ENCODE measurements at regions not wholly inside any gene's neighbourhood (a gene's known extent, or its start where the extent isn't known, plus 50 kb on each side); places are given as distances from the start of the nearest gene placed in this dataset.

DNA sequence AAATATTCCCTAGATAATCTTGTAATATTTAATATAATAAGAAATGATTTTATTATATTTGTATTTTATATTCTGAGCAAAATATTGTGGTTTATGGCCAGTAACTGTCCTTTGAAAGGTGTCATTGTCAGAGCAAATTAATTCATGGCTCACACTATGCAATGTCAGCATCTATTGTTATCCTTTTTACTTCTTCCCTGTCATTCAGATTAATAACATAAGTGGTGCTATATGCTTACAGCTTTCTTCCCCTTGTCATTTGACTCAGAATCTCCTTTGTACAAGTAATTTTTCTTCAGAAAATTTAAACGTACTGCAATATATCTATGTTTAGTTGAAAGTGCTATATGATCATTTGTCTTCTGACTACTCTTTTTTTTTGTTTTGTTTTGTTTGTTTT lies 1738.2 kb upstream of the MIR17HG start:
- no peak for ATAC-seq (ENCODE audit: insufficient number of reproducible peaks, low FRiP score, low read depth)

DNA sequence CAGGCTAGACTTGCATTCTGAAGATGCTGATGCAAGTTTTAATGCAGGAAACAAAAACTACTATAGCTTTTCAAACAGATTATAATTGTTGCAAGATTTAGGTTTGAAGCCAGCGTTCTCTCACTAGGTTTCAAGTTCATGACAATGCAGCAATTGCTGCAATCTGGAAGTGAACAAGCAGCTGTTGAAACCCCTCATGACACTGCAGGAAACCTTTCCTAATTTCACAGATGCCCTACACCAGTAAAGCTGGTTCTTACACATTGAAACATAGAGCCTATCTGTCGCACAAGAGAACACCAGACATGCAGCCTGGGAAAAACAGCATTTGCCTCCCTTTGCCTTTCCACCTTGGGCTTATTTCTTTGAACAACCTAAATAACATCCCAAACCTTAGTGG lies 1737.2 kb upstream of the MIR17HG start:
- no peaks in the 10 kb centered on the region for H3K4me1 ChIP-seq (ENCODE audit: control insufficient read depth in 1 of 2, low read depth in 2 of 2)
- DNase-seq (ENCODE audit: low spot score): no peak
- TF ChIP-seq, protein P1, sequence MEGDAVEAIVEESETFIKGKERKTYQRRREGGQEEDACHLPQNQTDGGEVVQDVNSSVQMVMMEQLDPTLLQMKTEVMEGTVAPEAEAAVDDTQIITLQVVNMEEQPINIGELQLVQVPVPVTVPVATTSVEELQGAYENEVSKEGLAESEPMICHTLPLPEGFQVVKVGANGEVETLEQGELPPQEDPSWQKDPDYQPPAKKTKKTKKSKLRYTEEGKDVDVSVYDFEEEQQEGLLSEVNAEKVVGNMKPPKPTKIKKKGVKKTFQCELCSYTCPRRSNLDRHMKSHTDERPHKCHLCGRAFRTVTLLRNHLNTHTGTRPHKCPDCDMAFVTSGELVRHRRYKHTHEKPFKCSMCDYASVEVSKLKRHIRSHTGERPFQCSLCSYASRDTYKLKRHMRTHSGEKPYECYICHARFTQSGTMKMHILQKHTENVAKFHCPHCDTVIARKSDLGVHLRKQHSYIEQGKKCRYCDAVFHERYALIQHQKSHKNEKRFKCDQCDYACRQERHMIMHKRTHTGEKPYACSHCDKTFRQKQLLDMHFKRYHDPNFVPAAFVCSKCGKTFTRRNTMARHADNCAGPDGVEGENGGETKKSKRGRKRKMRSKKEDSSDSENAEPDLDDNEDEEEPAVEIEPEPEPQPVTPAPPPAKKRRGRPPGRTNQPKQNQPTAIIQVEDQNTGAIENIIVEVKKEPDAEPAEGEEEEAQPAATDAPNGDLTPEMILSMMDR (IDR thresholded peaks at IDR 0.05): no peak
- H3K27ac ChIP-seq: no peak overlapping the region
- no peaks in the 10 kb centered on the region for H3K27me3 ChIP-seq (replicated peaks; ENCODE audit: insufficient read depth)
- no peak overlapping the region for H3K4me3 ChIP-seq
- no peak for ATAC-seq (ENCODE audit: insufficient number of reproducible peaks, low FRiP score, low read depth)
- no peaks in the 10 kb centered on the region for H3K36me3 ChIP-seq
- H3K9me3 ChIP-seq: no peaks in the 10 kb centered on the region

More for the DNA sequence above, 1738.2 kb upstream of the MIR17HG start:
- TF ChIP-seq, protein P1 (IDR thresholded peaks at IDR 0.05): no peak
- H3K27me3 ChIP-seq (replicated peaks; ENCODE audit: insufficient read depth): no peaks in the 10 kb centered on the region
- no peaks in the 10 kb centered on the region for H3K36me3 ChIP-seq
- no peak for DNase-seq (ENCODE audit: low spot score)
- no peak overlapping the region for H3K27ac ChIP-seq
- H3K4me3 ChIP-seq: no peak overlapping the region
- H3K9me3 ChIP-seq: no peaks in the 10 kb centered on the region
- H3K4me1 ChIP-seq (ENCODE audit: control insufficient read depth in 1 of 2, low read depth in 2 of 2): no peaks in the 10 kb centered on the region

DNA sequence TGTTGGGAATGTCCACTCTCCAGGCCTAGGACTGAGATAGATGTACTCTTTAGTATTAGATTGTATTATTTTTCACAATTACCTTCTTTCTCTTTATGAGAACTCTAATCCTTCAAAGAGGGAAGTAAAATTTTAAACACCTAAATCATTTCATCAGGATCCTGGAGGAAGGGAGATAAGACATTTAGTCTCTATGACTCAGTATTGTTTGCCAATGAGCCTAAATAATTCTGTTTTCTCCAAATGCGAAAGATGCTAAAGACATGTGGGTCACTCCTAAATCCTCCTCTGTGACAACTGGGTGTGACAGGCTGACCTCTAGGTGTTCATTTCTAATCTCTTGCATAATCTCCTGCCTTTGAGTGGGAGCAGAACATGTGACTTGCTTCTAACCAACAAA lies 1736.6 kb upstream of the MIR17HG start:
- Histone ChIP-seq H3K9me3 (no peaks in the 10 kb centered on the region), H3K27ac (no peak overlapping the region), H3K4me1 (ENCODE audit: control insufficient read depth in 1 of 2, low read depth in 2 of 2) (no peaks in the 10 kb centered on the region), H3K4me3 (no peak overlapping the region), H3K27me3 (replicated peaks; ENCODE audit: insufficient read depth) (no peaks in the 10 kb centered on the region), H3K36me3 (no peaks in the 10 kb centered on the region)
- no peak for ATAC-seq (ENCODE audit: insufficient number of reproducible peaks, low FRiP score, low read depth)
- no peak for DNase-seq (ENCODE audit: low spot score)
- TF ChIP-seq, protein P1 (IDR thresholded peaks at IDR 0.05): no peak

DNA sequence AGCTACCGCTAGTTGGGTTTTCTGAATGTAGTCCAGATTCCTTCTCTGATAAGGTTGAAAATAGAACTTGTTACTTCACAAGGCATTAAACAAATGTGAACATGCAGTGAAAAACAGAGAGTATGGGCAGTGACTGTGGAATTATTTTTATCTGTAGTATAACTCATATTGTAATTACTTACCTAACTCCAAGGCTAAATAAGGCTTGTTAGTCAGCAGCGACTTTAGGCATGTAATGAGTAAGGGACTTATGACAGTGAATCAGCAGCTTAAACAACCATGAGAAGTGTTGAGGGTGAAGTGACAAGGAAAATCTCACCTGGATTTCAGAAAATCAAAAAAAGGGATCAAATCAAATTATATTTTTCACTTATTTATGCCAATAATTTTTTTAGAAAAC lies 1719.5 kb upstream of the MIR17HG start:
- Histone ChIP-seq H3K27me3 (replicated peaks; ENCODE audit: insufficient read depth) (no peaks in the 10 kb centered on the region), H3K9me3 (no peaks in the 10 kb centered on the region), H3K4me1 (ENCODE audit: control insufficient read depth in 1 of 2, low read depth in 2 of 2) (no peaks in the 10 kb centered on the region), H3K36me3 (no peaks in the 10 kb centered on the region), H3K4me3 (no peak overlapping the region), H3K27ac (no peak overlapping the region)
- no peak for DNase-seq (ENCODE audit: low spot score)
- ATAC-seq (ENCODE audit: insufficient number of reproducible peaks, low FRiP score, low read depth): no peak
- TF ChIP-seq, protein P1 (IDR thresholded peaks at IDR 0.05): no peak

DNA sequence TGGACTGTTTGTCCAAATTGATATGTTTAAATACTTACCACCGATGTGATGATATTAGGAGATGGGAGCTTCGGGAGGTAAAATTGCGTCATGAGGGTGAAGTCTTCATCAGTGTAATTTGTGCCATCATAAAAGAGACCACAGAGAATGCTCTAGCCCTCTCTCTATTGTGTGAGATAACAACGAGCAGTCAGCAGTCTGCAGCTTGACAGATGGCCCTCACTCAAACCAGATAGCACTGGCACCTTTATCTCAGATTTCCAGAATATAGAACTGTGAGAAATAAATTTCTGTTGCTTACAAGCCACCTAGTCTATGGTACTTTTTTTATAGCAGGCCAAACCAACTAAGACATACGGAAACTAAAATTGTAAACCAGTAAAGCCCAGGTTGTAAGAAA lies 1718.9 kb upstream of the MIR17HG start:
- DNase-seq (ENCODE audit: low spot score) (no peak), ATAC-seq (ENCODE audit: insufficient number of reproducible peaks, low FRiP score, low read depth) (no peak)
- Histone ChIP-seq H3K9me3 (no peaks in the 10 kb centered on the region), H3K4me3 (no peak overlapping the region), H3K27ac (no peak overlapping the region), H3K36me3 (no peaks in the 10 kb centered on the region), H3K4me1 (ENCODE audit: control insufficient read depth in 1 of 2, low read depth in 2 of 2) (no peaks in the 10 kb centered on the region), H3K27me3 (replicated peaks; ENCODE audit: insufficient read depth) (no peaks in the 10 kb centered on the region)
- TF ChIP-seq, protein P1 (IDR thresholded peaks at IDR 0.05): no peak

Measured in thoracic aorta (tissue), 2 donors.